Vagina (tissue), 2 donors: ENCODE measurements at regions not wholly inside any gene's neighbourhood (a gene's known extent, or its start where the extent isn't known, plus 50 kb on each side); places are given as distances from the start of the nearest gene placed in this dataset.

Source experiments
- DNase-seq, 2 donors: peaks; one replicate each; pipeline ENCODE4 v3.0.0-alpha.2; 2017; ENCODE audit errors: extremely low spot score in 2 of 2
- H3K27ac ChIP-seq: fragments of 200-600 bp; sonication (generic); one replicate; pipeline ENCODE4 v1.5.1; 2019
- H3K27me3 ChIP-seq: fragments of 200-600 bp; sonication (generic); one replicate; pipeline ENCODE4 v1.5.1; 2019
- H3K36me3 ChIP-seq, 2 donors: fragments of 200-600 bp; sonication (generic); one replicate each; pipeline ENCODE4 v1.5.1; 2017 to 2019
- H3K4me1 ChIP-seq: fragments of 200-600 bp; sonication (generic); one replicate; pipeline ENCODE4 v1.5.1; 2019
- H3K4me3 ChIP-seq, 2 donors: fragments of 200-600 bp; sonication (generic); 1 replicate in 1 of 2; 2 replicates in 1 of 2; pipeline ENCODE4 v1.5.1; 2016 to 2019
- H3K9me3 ChIP-seq: fragments of 200-600 bp; sonication (generic); one replicate; pipeline ENCODE4 v1.5.1; 2019
- POLR2A ChIP-seq, 2 donors: fragments of 450-650 bp; IDR thresholded peaks; one replicate each; pipeline ENCODE4 v1.6.1; 2017; ENCODE audit warnings: antibody characterized with exemption in 2 of 2, mild to moderate bottlenecking in 2 of 2, moderate library complexity in 2 of 2
- POLR2AphosphoS5 ChIP-seq, 2 donors: sonication (generic); formaldehyde crosslinking; IDR thresholded peaks; one replicate each; pipeline ENCODE4 v1.9.0; 2017; ENCODE audit warnings: antibody characterized with exemption in 2 of 2, mild to moderate bottlenecking in 2 of 2, low read depth in 1 of 2; ENCODE audit not compliant: insufficient read depth in 1 of 2
- intact Hi-C: fragments of 100-400 bp; cut with DNase I; formaldehyde crosslinking; loops from one replicate; pipeline ENCODE4 v1.15.1; 2023
- TF ChIP-seq, protein P1 (sequence below), 3 experiments: fragments of 450-650 bp in 2 of 3; fragments of 200-600 bp in 1 of 3; sonication (generic) in 1 of 3; IDR thresholded peaks; one replicate each; pipeline ENCODE4 v1.5.1; 2017 to 2019; ENCODE audit warnings: antibody characterized with exemption in 3 of 3, mild to moderate bottlenecking in 2 of 3, moderate library complexity in 2 of 3

DNA sequence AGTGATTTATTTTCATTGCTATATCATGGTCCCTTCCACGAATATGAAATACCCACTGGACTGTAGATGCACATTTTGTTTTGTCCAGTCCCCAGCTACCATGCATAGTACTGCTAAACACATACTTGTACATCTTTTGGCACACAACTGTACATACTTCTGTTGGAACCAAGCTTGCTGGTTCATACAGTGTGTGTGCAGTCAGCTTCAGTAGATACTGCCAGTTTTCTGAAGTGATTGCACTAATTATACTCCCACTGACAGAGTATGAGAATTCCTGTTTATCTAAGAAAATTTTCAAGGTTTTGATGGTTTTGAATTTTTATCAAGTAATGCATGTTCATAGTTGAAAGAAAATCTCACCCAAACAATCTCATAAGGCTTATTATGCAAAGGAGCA is 100.7 kb upstream of the LMCD1 start:
- intact Hi-C loops, result no loop called here
- H3K27me3 ChIP-seq, result no peaks in the 10 kb centered on the region
- H3K27ac ChIP-seq, result no peak overlapping the region

DNA sequence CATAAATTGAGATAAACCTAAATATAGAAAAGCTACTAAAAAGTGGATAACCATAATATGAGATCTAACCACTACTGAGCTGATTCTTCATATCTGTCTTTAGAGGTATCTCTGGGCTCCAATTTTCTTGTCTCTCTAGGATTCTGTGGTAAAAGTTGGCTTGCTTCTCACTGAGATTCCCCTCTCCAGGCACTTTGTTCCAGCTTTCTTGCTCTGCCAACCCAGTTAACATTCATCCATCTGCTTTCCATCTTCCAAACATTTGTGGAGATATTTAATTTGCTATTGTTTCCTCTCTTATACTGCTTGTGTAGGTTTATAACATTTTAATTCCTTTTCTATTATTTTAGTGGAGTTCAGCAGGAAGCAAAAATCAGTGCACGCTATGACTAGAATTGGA is 97.6 kb upstream of the LMCD1 start:
- H3K27me3 ChIP-seq, result no peaks in the 10 kb centered on the region
- H3K27ac ChIP-seq, result no peak overlapping the region
- H3K36me3 ChIP-seq, result no peaks in the 10 kb centered on the region
- DNase-seq, result no peak
- intact Hi-C loops, result no loop called here
- H3K4me3 ChIP-seq, result no peak overlapping the region
- TF ChIP-seq POLR2AphosphoS5 (IDR thresholded peaks at IDR 0.05; ENCODE audit: insufficient read depth in 1 of 2, low read depth in 1 of 2), result no peak
- no peak for TF ChIP-seq POLR2A (IDR thresholded peaks at IDR 0.05)
- TF ChIP-seq, protein P1, sequence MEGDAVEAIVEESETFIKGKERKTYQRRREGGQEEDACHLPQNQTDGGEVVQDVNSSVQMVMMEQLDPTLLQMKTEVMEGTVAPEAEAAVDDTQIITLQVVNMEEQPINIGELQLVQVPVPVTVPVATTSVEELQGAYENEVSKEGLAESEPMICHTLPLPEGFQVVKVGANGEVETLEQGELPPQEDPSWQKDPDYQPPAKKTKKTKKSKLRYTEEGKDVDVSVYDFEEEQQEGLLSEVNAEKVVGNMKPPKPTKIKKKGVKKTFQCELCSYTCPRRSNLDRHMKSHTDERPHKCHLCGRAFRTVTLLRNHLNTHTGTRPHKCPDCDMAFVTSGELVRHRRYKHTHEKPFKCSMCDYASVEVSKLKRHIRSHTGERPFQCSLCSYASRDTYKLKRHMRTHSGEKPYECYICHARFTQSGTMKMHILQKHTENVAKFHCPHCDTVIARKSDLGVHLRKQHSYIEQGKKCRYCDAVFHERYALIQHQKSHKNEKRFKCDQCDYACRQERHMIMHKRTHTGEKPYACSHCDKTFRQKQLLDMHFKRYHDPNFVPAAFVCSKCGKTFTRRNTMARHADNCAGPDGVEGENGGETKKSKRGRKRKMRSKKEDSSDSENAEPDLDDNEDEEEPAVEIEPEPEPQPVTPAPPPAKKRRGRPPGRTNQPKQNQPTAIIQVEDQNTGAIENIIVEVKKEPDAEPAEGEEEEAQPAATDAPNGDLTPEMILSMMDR (IDR thresholded peaks at IDR 0.05), result no peak
- H3K4me1 ChIP-seq, result no peaks in the 10 kb centered on the region
- no peaks in the 10 kb centered on the region for H3K9me3 ChIP-seq

More for the DNA sequence above, 100.7 kb upstream of the LMCD1 start:
- no peaks in the 10 kb centered on the region for H3K4me1 ChIP-seq
- DNase-seq, result no peak
- no peaks in the 10 kb centered on the region for H3K9me3 ChIP-seq
- TF ChIP-seq, protein P1 (IDR thresholded peaks at IDR 0.05), result no peak
- TF ChIP-seq POLR2AphosphoS5 (IDR thresholded peaks at IDR 0.05; ENCODE audit: insufficient read depth in 1 of 2, low read depth in 1 of 2), result no peak
- no peak for TF ChIP-seq POLR2A (IDR thresholded peaks at IDR 0.05)
- H3K4me3 ChIP-seq, result no peak overlapping the region
- no peaks in the 10 kb centered on the region for H3K36me3 ChIP-seq

DNA sequence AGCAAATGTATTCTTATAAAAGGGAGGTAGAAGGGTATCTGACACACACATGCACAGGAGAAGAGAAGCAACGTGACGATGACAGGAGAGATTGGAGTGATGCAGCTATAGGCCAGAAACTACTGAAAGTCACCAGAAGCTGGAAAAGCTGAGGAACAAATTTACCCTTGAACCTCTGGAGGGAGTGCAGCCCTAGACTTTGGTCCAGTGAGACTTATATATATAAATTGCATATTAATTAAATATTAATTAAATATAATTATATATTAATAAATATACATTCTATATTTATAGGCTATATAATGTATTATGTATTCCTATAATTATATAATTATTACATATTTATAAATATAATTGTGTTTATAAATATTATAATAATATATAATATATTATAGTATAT is 96.5 kb upstream of the LMCD1 start:
- intact Hi-C loops, result no loop called here
- no peak overlapping the region for H3K27ac ChIP-seq
- no peaks in the 10 kb centered on the region for H3K36me3 ChIP-seq
- H3K9me3 ChIP-seq, result no peaks in the 10 kb centered on the region
- H3K27me3 ChIP-seq, result no peaks in the 10 kb centered on the region
- H3K4me3 ChIP-seq, result no peak overlapping the region
- no peak for DNase-seq
- no peak for TF ChIP-seq POLR2AphosphoS5 (IDR thresholded peaks at IDR 0.05; ENCODE audit: insufficient read depth in 1 of 2, low read depth in 1 of 2)
- TF ChIP-seq, protein P1 (IDR thresholded peaks at IDR 0.05), result no peak
- TF ChIP-seq POLR2A (IDR thresholded peaks at IDR 0.05), result no peak
- H3K4me1 ChIP-seq, result no peaks in the 10 kb centered on the region

DNA sequence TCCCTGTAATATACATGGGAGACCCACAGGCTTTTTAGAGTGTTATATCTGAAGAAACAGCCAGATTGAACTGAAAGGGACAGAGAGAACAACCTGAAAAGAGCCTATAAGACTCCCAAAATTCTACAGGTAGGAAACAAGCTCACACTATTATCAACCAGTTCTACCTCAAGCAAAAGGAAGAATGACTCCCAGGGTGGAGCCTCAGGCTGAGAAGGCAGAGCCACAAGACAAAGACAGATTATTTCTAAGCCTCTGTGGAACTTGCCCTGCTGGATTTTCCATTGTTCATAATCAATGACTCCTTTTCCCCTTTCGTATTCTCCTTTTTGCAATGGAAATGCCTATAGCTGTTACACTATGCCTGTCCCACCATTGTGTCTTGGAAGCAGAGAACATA is 95.1 kb upstream of the LMCD1 start:
- TF ChIP-seq POLR2A (IDR thresholded peaks at IDR 0.05), result no peak
- no peak for TF ChIP-seq POLR2AphosphoS5 (IDR thresholded peaks at IDR 0.05; ENCODE audit: insufficient read depth in 1 of 2, low read depth in 1 of 2)
- TF ChIP-seq, protein P1 (IDR thresholded peaks at IDR 0.05), result no peak
- H3K4me1 ChIP-seq, result no peaks in the 10 kb centered on the region
- no peaks in the 10 kb centered on the region for H3K27me3 ChIP-seq
- DNase-seq, result no peak
- H3K4me3 ChIP-seq, result no peak overlapping the region
- H3K36me3 ChIP-seq, result no peaks in the 10 kb centered on the region
- intact Hi-C loops, result no loop called here
- H3K27ac ChIP-seq, result no peak overlapping the region
- H3K9me3 ChIP-seq, result no peaks in the 10 kb centered on the region

DNA sequence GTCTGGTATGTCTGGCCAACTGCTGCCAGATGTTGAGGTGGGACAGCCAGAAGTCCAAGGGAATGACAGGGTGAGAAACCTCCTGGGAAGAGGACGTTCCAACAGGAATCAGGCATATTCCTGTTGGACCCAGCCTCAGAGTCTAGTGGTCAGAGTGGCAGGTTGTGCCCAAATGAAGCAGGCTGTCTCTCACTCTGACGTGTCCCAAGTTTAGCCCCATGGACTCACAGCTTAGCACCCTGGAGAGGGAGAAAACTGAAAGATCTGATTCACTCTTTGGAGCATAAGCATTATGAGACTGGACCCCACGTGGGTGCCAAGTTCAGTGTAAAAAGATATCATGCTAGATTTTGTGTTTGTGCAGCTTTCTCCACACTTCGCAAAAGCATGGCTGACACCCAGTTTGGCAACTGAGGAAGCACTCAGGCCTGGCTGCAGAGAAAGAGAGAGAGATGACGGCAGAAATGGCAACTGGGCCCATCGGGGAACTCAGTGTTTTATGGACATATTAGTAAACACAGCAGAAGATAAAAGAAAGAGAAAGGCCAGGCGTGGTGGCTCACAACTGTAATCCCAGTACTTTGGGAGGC is 88.2 kb upstream of the LMCD1 start:
- no peak for DNase-seq
- no peak overlapping the region for H3K27ac ChIP-seq
- no peaks in the 10 kb centered on the region for H3K4me1 ChIP-seq
- no peaks in the 10 kb centered on the region for H3K36me3 ChIP-seq
- intact Hi-C loops, result no loop called here
- H3K9me3 ChIP-seq, result no peaks in the 10 kb centered on the region
- no peak overlapping the region for H3K4me3 ChIP-seq
- TF ChIP-seq POLR2A (IDR thresholded peaks at IDR 0.05) (no peak), POLR2AphosphoS5 (IDR thresholded peaks at IDR 0.05; ENCODE audit: insufficient read depth in 1 of 2, low read depth in 1 of 2) (no peak)
- TF ChIP-seq, protein P1 (IDR thresholded peaks at IDR 0.05), result no peak
- H3K27me3 ChIP-seq, result no peaks in the 10 kb centered on the region
